ENCODE measurements at regions not wholly inside any gene's neighbourhood (a gene's known extent, or its start where the extent isn't known, plus 50 kb on each side); places are given as distances from the start of the nearest gene placed in this dataset.

- Mint-ChIP-seq H3K4me3 (ENCODE audit: unreplicated experiment) (no peak overlapping the region), H3K9me3 (ENCODE audit: unreplicated experiment) (peaks cover 14% of the 10 kb centered on the region), H3K4me1 (ENCODE audit: unreplicated experiment) (no peaks in the 10 kb centered on the region), H3K36me3 (ENCODE audit: low read depth, unreplicated experiment) (no peaks in the 10 kb centered on the region), H3K27ac (ENCODE audit: unreplicated experiment) (no peak overlapping the region), H3K27me3 (ENCODE audit: unreplicated experiment) (peaks cover under 1% of the 10 kb centered on the region)
- TF ChIP-seq, protein P1, sequence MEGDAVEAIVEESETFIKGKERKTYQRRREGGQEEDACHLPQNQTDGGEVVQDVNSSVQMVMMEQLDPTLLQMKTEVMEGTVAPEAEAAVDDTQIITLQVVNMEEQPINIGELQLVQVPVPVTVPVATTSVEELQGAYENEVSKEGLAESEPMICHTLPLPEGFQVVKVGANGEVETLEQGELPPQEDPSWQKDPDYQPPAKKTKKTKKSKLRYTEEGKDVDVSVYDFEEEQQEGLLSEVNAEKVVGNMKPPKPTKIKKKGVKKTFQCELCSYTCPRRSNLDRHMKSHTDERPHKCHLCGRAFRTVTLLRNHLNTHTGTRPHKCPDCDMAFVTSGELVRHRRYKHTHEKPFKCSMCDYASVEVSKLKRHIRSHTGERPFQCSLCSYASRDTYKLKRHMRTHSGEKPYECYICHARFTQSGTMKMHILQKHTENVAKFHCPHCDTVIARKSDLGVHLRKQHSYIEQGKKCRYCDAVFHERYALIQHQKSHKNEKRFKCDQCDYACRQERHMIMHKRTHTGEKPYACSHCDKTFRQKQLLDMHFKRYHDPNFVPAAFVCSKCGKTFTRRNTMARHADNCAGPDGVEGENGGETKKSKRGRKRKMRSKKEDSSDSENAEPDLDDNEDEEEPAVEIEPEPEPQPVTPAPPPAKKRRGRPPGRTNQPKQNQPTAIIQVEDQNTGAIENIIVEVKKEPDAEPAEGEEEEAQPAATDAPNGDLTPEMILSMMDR (IDR thresholded peaks at IDR 0.05; ENCODE audit: unreplicated experiment), result no peak
- no peak for DNase-seq (ENCODE audit: low spot score)
Measured at GRCh38 chr18:71844814-71845213, 699.3 kb downstream of the CBLN2 start.

- Mint-ChIP-seq H3K4me1 (ENCODE audit: unreplicated experiment) (no peaks in the 10 kb centered on the region), H3K4me3 (ENCODE audit: unreplicated experiment) (no peak overlapping the region), H3K9me3 (ENCODE audit: unreplicated experiment) (no peaks in the 10 kb centered on the region), H3K27ac (ENCODE audit: unreplicated experiment) (no peak overlapping the region), H3K27me3 (ENCODE audit: unreplicated experiment) (no peaks in the 10 kb centered on the region), H3K36me3 (ENCODE audit: low read depth, unreplicated experiment) (no peaks in the 10 kb centered on the region)
- TF ChIP-seq, protein P1 (IDR thresholded peaks at IDR 0.05; ENCODE audit: unreplicated experiment), result no peak
- DNase-seq (ENCODE audit: low spot score), result no peak
Measured at GRCh38 chr18:71842666-71843065, 701.5 kb downstream of the CBLN2 start.

DNA sequence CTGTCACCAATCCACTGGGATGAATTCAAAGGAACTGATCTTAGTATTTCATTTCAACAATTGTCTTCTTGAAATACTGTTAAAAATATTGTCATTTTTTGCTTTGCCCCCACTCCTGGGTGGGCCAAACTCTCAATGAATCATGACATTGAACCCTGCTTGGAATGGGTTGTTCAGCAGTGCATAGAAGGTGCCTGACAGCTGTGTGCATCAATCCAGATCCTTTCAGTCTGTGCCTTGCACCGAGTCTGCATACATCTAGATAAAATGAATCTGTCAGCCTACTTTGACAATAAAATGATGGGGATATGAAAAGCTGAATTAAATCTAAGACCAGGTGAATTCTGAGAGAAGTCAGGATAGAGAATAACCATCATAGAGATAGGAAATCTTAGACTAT is 706.6 kb downstream of the CBLN2 start:
- H3K36me3 Mint-ChIP-seq (ENCODE audit: low read depth, unreplicated experiment), result no peaks in the 10 kb centered on the region
- no peak for DNase-seq (ENCODE audit: low spot score)
- H3K9me3 Mint-ChIP-seq (ENCODE audit: unreplicated experiment), result peaks cover 12% of the 10 kb centered on the region
- H3K27ac Mint-ChIP-seq (ENCODE audit: unreplicated experiment), result no peak overlapping the region
- TF ChIP-seq, protein P1 (IDR thresholded peaks at IDR 0.05; ENCODE audit: unreplicated experiment), result no peak
- H3K27me3 Mint-ChIP-seq (ENCODE audit: unreplicated experiment), result no peaks in the 10 kb centered on the region
- H3K4me3 Mint-ChIP-seq (ENCODE audit: unreplicated experiment), result no peak overlapping the region
- no peaks in the 10 kb centered on the region for H3K4me1 Mint-ChIP-seq (ENCODE audit: unreplicated experiment)

DNA sequence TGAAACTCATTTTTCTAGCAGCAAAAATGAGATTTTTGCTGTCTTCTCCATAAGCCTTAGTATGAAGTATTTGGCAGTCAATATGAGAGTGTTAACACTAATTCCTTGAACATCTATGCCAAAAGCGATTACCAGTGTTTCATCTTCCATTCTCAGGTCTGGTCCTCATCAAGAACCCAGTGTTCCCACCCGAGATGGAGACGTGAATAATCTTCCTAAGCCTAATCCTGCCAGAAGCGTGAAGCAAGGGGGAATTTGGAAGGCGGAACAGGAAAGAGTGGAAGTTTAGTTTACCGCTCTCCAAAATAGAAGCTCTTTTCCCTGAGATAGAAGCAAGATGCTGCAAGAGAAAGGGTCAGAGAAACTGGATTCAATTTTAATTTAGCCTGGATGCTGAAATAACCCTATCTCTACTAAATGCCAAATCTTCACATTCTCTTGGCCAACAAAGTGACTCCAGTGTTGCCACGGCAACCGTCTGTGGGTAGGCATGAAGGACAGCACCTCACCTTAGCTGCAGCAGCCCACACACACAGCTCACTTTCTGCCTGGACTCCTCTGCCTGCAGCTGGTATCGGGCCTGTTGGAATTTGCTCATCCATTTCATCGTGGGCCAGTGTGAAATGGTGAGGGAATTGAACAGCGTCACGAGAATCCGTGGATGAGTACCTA is 711.1 kb downstream of the CBLN2 start:
- Mint-ChIP-seq H3K4me3 (ENCODE audit: unreplicated experiment) (no peak overlapping the region), H3K4me1 (ENCODE audit: unreplicated experiment) (no peaks in the 10 kb centered on the region), H3K9me3 (ENCODE audit: unreplicated experiment) (peaks cover 18% of the 10 kb centered on the region), H3K27me3 (ENCODE audit: unreplicated experiment) (no peaks in the 10 kb centered on the region), H3K36me3 (ENCODE audit: low read depth, unreplicated experiment) (no peaks in the 10 kb centered on the region), H3K27ac (ENCODE audit: unreplicated experiment) (no peak overlapping the region)
- DNase-seq (ENCODE audit: low spot score), result no peak
- TF ChIP-seq, protein P1 (IDR thresholded peaks at IDR 0.05; ENCODE audit: unreplicated experiment), result no peak

GRCh38 chr18:71831039-71831438 is 713.1 kb downstream of the CBLN2 start:
- H3K4me1 Mint-ChIP-seq (ENCODE audit: unreplicated experiment), result no peaks in the 10 kb centered on the region
- TF ChIP-seq, protein P1 (IDR thresholded peaks at IDR 0.05; ENCODE audit: unreplicated experiment), result no peak
- H3K9me3 Mint-ChIP-seq (ENCODE audit: unreplicated experiment), result peaks cover 18% of the 10 kb centered on the region
- no peaks in the 10 kb centered on the region for H3K36me3 Mint-ChIP-seq (ENCODE audit: low read depth, unreplicated experiment)
- DNase-seq (ENCODE audit: low spot score), result no peak
- no peaks in the 10 kb centered on the region for H3K27me3 Mint-ChIP-seq (ENCODE audit: unreplicated experiment)
- no peak overlapping the region for H3K4me3 Mint-ChIP-seq (ENCODE audit: unreplicated experiment)
- no peak overlapping the region for H3K27ac Mint-ChIP-seq (ENCODE audit: unreplicated experiment)

Measured in endothelial cell (in vitro differentiated cells).